Neural cell (in vitro differentiated cells): ENCODE measurements at regions not wholly inside any gene's neighbourhood (a gene's known extent, or its start where the extent isn't known, plus 50 kb on each side); places are given as distances from the start of the nearest gene placed in this dataset.

Experiments used
- H2AFZ ChIP-seq: fragments of 200-600, 300-800 bp; sonication (generic), shearing (Covaris generic); 2 replicates; pipeline ENCODE4 v1.6.0; 2014; ENCODE audit warnings: low read depth, mild to moderate bottlenecking, antibody characterized with exemption, low read length, moderate library complexity
- H3F3A ChIP-seq: fragments of 200-600 bp; shearing (Covaris generic); 2 replicates; pipeline ENCODE4 v1.6.1; 2016; ENCODE audit warnings: mild to moderate bottlenecking, moderate library complexity, mixed read lengths, antibody characterized with exemption, low read length; ENCODE audit not compliant: insufficient read depth, poor library complexity, severe bottlenecking
- H3K27ac ChIP-seq: fragments of 200-600, 300-800 bp; sonication (generic), shearing (Covaris generic); 2 replicates; pipeline ENCODE4 v1.5.1; 2014; ENCODE audit warnings: mild to moderate bottlenecking, low read length, moderate library complexity
- H3K27me3 ChIP-seq: fragments of 300-800, 200-600 bp; sonication (generic), shearing (Covaris generic); 2 replicates; pipeline ENCODE4 v1.6.0; 2014; ENCODE audit warnings: mild to moderate bottlenecking, low read depth, low read length, moderate library complexity; ENCODE audit not compliant: insufficient read depth
- H3K36me3 ChIP-seq: fragments of 300-800, 200-600 bp; sonication (generic), shearing (Covaris generic); 2 replicates; pipeline ENCODE4 v1.5.1; 2014; ENCODE audit warnings: mild to moderate bottlenecking, antibody characterized with exemption, low read length, moderate library complexity; ENCODE audit not compliant: insufficient read depth
- H3K4me2 ChIP-seq: fragments of 300-800, 200-600 bp; sonication (generic), shearing (Covaris generic); 2 replicates; pipeline ENCODE4 v1.6.0; 2014; ENCODE audit warnings: mild to moderate bottlenecking, low read length
- H3K4me3 ChIP-seq: fragments of 300-800, 200-600 bp; sonication (generic), shearing (Covaris generic); 2 replicates; pipeline ENCODE4 v1.5.1; 2014; ENCODE audit warnings: mild to moderate bottlenecking, low read length, moderate library complexity
- H3K79me2 ChIP-seq: fragments of 200-600 bp; shearing (Covaris generic); replicated peaks from 2 replicates; pipeline ENCODE4 v1.6.0; 2014; ENCODE audit warnings: mild to moderate bottlenecking, low read length, moderate library complexity; ENCODE audit not compliant: insufficient read depth
- H3K9ac ChIP-seq: fragments of 300-800, 200-600 bp; sonication (generic), shearing (Covaris generic); 2 replicates; pipeline ENCODE4 v1.6.1; 2016; ENCODE audit warnings: mild to moderate bottlenecking, low read length, mixed read lengths
- H3K9me2 ChIP-seq: fragments of 200-600 bp; shearing (Covaris generic); 2 replicates; pipeline ENCODE4 v1.6.1; 2016; ENCODE audit warnings: mild to moderate bottlenecking, low read length, mixed read lengths; ENCODE audit not compliant: insufficient read depth
- H3K9me3 ChIP-seq: fragments of 200-600, 300-800 bp; sonication (generic), shearing (Covaris generic); 2 replicates; pipeline ENCODE4 v1.6.1; 2016; ENCODE audit warnings: mild to moderate bottlenecking, mixed run types, low read length, moderate library complexity, mixed read lengths
- H4K20me1 ChIP-seq: fragments of 200-600 bp; shearing (Covaris generic); 2 replicates; pipeline ENCODE4 v1.6.1; 2016; ENCODE audit warnings: mild to moderate bottlenecking, mixed run types; ENCODE audit not compliant: insufficient read depth
- CTCF ChIP-seq: fragments of 450-650 bp; IDR thresholded peaks from 2 replicates; pipeline ENCODE4 v1.5.1; 2014; ENCODE audit warnings: antibody characterized with exemption, mild to moderate bottlenecking, moderate library complexity; ENCODE audit not compliant: poor library complexity, severe bottlenecking
- EP300 ChIP-seq: fragments of 450-650 bp; conservative IDR thresholded peaks from 2 replicates; pipeline ENCODE4 v1.6.1; 2014; ENCODE audit warnings: antibody characterized with exemption, mild to moderate bottlenecking, moderate library complexity; ENCODE audit not compliant: poor library complexity, severe bottlenecking
- EZH2 ChIP-seq: fragments of 200-600, 300-800 bp; shearing (Covaris generic), sonication (generic); IDR thresholded peaks from 2 replicates; pipeline ENCODE4 v1.6.1; 2014; ENCODE audit warnings: antibody characterized with exemption, low read length, borderline replicate concordance, mild to moderate bottlenecking; ENCODE audit not compliant: insufficient read depth, poor library complexity, severe bottlenecking
- MXI1 ChIP-seq: fragments of 450-650 bp; conservative IDR thresholded peaks from 2 replicates; pipeline ENCODE4 v1.6.1; 2014; ENCODE audit warnings: antibody characterized with exemption, mild to moderate bottlenecking; ENCODE audit not compliant: poor library complexity, severe bottlenecking
- POLR2AphosphoS5 ChIP-seq: IDR thresholded peaks from 2 replicates; pipeline ENCODE4 v1.6.1; 2012
- RAD21 ChIP-seq: fragments of 450-650 bp; conservative IDR thresholded peaks from 2 replicates; pipeline ENCODE4 v1.6.1; 2014; ENCODE audit warnings: antibody characterized with exemption, mild to moderate bottlenecking, moderate library complexity
- REST ChIP-seq: IDR thresholded peaks from 2 replicates; pipeline ENCODE4 v1.6.1; 2012; ENCODE audit warnings: borderline replicate concordance
- SMC3 ChIP-seq: fragments of 450-650 bp; conservative IDR thresholded peaks from 2 replicates; pipeline ENCODE4 v1.6.1; 2014; ENCODE audit warnings: antibody characterized with exemption, mild to moderate bottlenecking, moderate library complexity; ENCODE audit not compliant: poor library complexity
- TAF1 ChIP-seq: IDR thresholded peaks from 2 replicates; pipeline ENCODE4 v1.6.1; 2012; ENCODE audit warnings: low read depth

GRCh38 chr2:129913695-129914495 lies 65.6 kb upstream of the RAB6C start:
- no peak for TF ChIP-seq RAD21
- TF ChIP-seq CTCF, result no peak
- no peak for TF ChIP-seq MXI1
- no peak for TF ChIP-seq SMC3
- no peak for TF ChIP-seq POLR2AphosphoS5
- TF ChIP-seq EP300, result no peak
- no peak for TF ChIP-seq TAF1
- no peak for TF ChIP-seq REST
- TF ChIP-seq EZH2, result no peak

GRCh38 chr2:129914538-129915302 lies 64.7 kb upstream of the RAB6C start:
- Histone ChIP-seq H3K4me3 (no peak overlapping the region), H3K27ac (no peak overlapping the region), H3K9me2 (no peaks in the 10 kb centered on the region), H3K4me2 (no peak overlapping the region), H3K9ac (no peak overlapping the region), H3F3A (no peaks in the 10 kb centered on the region), H2AFZ (no peak overlapping the region), H3K79me2 (no peaks in the 10 kb centered on the region), H3K9me3 (peaks cover 7% of the 10 kb centered on the region), H3K36me3 (no peaks in the 10 kb centered on the region), H3K27me3 (no peaks in the 10 kb centered on the region), H4K20me1 (no peaks in the 10 kb centered on the region)
- TF ChIP-seq SMC3 (no peak), POLR2AphosphoS5 (peak; percentile 46), EP300 (peak; percentile 70)

More at GRCh38 chr2:129913695-129914495, 65.6 kb upstream of the RAB6C start:
- Histone ChIP-seq H3K9me3 (peaks cover 7% of the 10 kb centered on the region), H3F3A (no peaks in the 10 kb centered on the region), H3K9me2 (no peaks in the 10 kb centered on the region), H3K27ac (no peak overlapping the region), H2AFZ (no peak overlapping the region), H3K27me3 (no peaks in the 10 kb centered on the region), H3K9ac (no peak overlapping the region), H3K4me2 (no peak overlapping the region), H3K79me2 (no peaks in the 10 kb centered on the region), H4K20me1 (no peaks in the 10 kb centered on the region), H3K4me3 (no peak overlapping the region), H3K36me3 (no peaks in the 10 kb centered on the region)
